ENCODE measurements at regions not wholly inside any gene's neighbourhood (a gene's known extent, or its start where the extent isn't known, plus 50 kb on each side); places are given as distances from the start of the nearest gene placed in this dataset.

DNA sequence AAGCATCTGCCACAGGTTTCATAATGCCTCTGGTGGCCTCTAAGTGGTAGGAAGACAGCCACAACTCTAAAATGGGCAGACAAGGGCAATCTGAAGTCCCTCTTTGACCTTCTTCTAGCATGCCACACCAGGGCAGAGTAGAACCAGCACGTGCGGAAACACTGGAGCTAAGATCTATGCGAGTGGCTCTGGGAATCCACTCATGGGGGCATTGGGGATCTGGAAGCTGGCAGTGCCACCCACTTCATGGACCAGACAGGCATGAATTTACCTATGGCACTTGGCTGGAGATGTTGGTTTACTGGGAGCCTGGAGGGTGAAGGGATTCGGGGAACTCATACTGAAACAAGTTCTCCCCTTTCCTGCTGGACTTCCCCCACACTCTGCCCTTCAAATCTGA lies 337.4 kb downstream of the MIAT start:
- no peaks in the 10 kb centered on the region for H3K36me3 ChIP-seq (ENCODE audit: control insufficient read depth, insufficient read depth, low read length)
- DNase-seq (ENCODE audit: low read depth) = no peak
- no peak overlapping the region for H3K4me3 ChIP-seq (ENCODE audit: low read depth, low read length)
- TF ChIP-seq, protein P1, sequence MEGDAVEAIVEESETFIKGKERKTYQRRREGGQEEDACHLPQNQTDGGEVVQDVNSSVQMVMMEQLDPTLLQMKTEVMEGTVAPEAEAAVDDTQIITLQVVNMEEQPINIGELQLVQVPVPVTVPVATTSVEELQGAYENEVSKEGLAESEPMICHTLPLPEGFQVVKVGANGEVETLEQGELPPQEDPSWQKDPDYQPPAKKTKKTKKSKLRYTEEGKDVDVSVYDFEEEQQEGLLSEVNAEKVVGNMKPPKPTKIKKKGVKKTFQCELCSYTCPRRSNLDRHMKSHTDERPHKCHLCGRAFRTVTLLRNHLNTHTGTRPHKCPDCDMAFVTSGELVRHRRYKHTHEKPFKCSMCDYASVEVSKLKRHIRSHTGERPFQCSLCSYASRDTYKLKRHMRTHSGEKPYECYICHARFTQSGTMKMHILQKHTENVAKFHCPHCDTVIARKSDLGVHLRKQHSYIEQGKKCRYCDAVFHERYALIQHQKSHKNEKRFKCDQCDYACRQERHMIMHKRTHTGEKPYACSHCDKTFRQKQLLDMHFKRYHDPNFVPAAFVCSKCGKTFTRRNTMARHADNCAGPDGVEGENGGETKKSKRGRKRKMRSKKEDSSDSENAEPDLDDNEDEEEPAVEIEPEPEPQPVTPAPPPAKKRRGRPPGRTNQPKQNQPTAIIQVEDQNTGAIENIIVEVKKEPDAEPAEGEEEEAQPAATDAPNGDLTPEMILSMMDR (IDR thresholded peaks at IDR 0.05; ENCODE audit: insufficient read depth, low read length, poor library complexity, severe bottlenecking) = no peak
- peaks cover 3% of the 10 kb centered on the region for H3K27me3 ChIP-seq (ENCODE audit: control insufficient read depth, insufficient read depth, low read length)

DNA sequence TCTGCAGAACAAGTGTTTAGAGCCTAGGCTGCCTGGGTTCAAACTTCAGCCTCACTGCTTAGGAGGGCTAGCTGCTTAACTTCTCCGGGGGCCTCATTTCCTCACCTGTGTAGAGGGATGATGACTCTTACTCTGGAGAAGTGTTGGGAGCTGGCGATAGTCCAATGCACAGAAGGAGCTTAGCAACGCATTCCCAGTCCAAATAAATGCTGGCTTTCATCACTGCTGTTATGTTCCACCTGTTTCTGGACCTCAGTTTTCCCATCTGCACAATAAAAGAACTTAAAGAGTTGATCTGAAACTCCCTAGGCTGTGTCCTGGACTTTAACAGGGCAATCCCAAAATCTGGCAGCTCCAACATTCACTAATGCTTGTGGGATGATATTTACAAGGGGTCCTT lies 337.8 kb downstream of the MIAT start:
- TF ChIP-seq, protein P1 (IDR thresholded peaks at IDR 0.05; ENCODE audit: insufficient read depth, low read length, poor library complexity, severe bottlenecking) = no peak
- H3K4me3 ChIP-seq (ENCODE audit: low read depth, low read length) = no peak overlapping the region
- peaks cover 3% of the 10 kb centered on the region for H3K27me3 ChIP-seq (ENCODE audit: control insufficient read depth, insufficient read depth, low read length)
- no peak for DNase-seq (ENCODE audit: low read depth)
- no peaks in the 10 kb centered on the region for H3K36me3 ChIP-seq (ENCODE audit: control insufficient read depth, insufficient read depth, low read length)

DNA sequence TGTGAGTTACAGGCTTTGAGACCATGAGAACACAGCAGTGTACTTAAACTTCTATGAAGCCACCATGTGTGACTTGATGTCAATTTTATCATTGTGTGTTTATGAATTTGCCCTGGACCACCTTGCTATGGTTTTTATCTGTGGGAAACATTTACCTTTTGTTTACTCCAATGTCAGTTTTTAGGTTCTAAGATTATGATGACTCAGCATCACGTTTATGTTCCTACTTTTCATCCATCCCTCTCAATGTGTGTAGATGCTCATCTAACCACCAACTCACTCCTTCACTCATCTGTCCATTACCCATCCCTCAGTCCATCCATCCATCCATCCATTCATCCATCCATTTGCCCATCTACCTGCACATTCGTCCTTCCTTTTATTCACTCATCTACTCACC lies 338.8 kb downstream of the MIAT start:
- peaks cover 3% of the 10 kb centered on the region for H3K27me3 ChIP-seq (ENCODE audit: control insufficient read depth, insufficient read depth, low read length)
- no peaks in the 10 kb centered on the region for H3K36me3 ChIP-seq (ENCODE audit: control insufficient read depth, insufficient read depth, low read length)
- no peak overlapping the region for H3K4me3 ChIP-seq (ENCODE audit: low read depth, low read length)
- TF ChIP-seq, protein P1 (IDR thresholded peaks at IDR 0.05; ENCODE audit: insufficient read depth, low read length, poor library complexity, severe bottlenecking) = no peak
- no peak for DNase-seq (ENCODE audit: low read depth)

DNA sequence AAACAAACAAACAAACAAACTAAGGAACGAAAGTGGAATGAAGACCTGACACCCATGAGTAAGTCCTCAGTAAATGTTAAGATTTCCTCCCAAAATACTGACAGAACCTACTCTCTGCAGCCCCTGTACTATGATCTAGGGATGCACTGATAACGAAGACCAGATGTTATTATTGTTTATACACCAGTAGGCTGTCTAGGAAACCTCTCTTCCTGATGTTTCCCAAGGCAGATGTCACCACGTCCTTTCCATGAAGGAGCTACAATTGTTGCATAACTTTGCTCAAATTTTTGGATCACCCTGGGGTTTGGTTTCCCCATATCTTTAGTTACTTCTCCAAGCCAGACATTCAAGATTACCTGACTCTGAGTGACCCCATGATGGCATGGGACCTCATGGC lies 340.7 kb downstream of the MIAT start:
- Histone ChIP-seq H3K36me3 (ENCODE audit: control insufficient read depth, insufficient read depth, low read length) (no peaks in the 10 kb centered on the region), H3K27me3 (ENCODE audit: control insufficient read depth, insufficient read depth, low read length) (peaks cover 3% of the 10 kb centered on the region), H3K4me3 (ENCODE audit: low read depth, low read length) (no peak overlapping the region)
- DNase-seq (ENCODE audit: low read depth) = no peak
- TF ChIP-seq, protein P1 (IDR thresholded peaks at IDR 0.05; ENCODE audit: insufficient read depth, low read length, poor library complexity, severe bottlenecking) = no peak

DNA sequence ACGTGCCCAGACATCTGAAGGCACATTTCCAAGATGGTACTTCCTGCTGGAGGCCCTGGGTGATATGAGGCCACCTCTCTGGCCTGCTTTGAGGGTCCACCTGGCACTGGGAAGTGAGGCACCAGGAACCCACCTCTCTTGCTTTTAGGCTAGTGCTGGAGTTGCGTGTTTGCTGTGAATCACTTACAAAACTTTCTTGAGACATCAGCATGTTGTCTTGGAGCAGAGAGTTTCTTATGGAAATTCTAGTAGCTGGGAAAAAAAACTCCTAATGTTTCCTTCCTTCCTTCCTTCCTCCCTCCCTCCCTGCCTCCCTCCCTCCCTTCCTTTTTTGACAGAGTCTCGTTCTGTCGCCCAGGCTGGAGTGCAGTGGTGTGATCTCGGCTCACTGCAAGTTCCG lies 341.3 kb downstream of the MIAT start:
- TF ChIP-seq, protein P1 (IDR thresholded peaks at IDR 0.05; ENCODE audit: insufficient read depth, low read length, poor library complexity, severe bottlenecking) = no peak
- DNase-seq (ENCODE audit: low read depth) = no peak
- H3K27me3 ChIP-seq (ENCODE audit: control insufficient read depth, insufficient read depth, low read length) = peaks cover 3% of the 10 kb centered on the region
- H3K36me3 ChIP-seq (ENCODE audit: control insufficient read depth, insufficient read depth, low read length) = no peaks in the 10 kb centered on the region
- no peak overlapping the region for H3K4me3 ChIP-seq (ENCODE audit: low read depth, low read length)

DNA sequence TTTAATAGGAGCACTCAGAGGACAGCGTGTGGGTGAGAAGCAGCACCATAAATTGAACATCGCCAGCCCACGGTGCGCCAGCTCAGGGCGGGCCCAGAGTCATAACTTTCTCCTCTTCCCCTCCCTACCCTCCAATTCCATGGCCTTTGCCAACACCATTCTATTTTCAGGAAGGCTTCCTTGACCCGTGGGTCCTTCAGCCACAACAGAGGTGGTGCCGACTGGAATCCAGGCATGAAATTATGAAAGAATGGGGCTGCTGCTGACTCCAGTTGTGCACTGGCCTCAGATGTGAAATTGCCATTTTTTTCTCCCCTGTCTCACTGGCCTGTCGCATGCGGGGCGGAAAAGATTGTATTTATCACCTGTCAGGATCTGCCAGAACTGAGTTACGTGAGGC lies 345.9 kb downstream of the MIAT start:
- TF ChIP-seq, protein P1 (IDR thresholded peaks at IDR 0.05; ENCODE audit: insufficient read depth, low read length, poor library complexity, severe bottlenecking) = no peak
- no peaks in the 10 kb centered on the region for H3K36me3 ChIP-seq (ENCODE audit: control insufficient read depth, insufficient read depth, low read length)
- H3K27me3 ChIP-seq (ENCODE audit: control insufficient read depth, insufficient read depth, low read length) = no peaks in the 10 kb centered on the region
- no peak for DNase-seq (ENCODE audit: low read depth)
- H3K4me3 ChIP-seq (ENCODE audit: low read depth, low read length) = no peak overlapping the region

All from kidney epithelial cell (primary cell).